ENCODE measurements at regions not wholly inside any gene's neighbourhood (a gene's known extent, or its start where the extent isn't known, plus 50 kb on each side); places are given as distances from the start of the nearest gene placed in this dataset.
"Not testable (repeated sequence)": the region's sequence is repeated elsewhere in the genome, so short reads cannot be mapped to it uniquely, and the experiment has no call there.

DNA sequence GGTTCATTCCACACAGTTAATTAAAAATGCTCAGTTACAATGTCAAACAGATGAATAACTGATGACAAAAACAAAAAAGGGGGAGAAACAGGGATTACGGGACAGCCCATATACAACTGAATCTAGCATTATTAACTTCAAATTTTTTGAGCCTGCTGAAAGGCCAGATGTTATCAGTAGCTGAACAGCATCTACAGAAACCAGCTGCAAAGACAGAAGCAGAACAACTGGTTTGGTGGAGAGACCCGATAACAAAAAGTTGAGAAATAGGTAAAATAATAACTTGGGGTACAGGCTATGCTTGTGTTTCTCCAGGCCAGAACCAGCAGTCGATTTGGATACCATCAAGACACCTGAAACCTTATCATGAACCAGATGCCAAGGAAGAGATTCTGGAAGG, 109.8 kb downstream of the SEPTIN7 start:
- not testable (repeated sequence) for DNase-seq

DNA sequence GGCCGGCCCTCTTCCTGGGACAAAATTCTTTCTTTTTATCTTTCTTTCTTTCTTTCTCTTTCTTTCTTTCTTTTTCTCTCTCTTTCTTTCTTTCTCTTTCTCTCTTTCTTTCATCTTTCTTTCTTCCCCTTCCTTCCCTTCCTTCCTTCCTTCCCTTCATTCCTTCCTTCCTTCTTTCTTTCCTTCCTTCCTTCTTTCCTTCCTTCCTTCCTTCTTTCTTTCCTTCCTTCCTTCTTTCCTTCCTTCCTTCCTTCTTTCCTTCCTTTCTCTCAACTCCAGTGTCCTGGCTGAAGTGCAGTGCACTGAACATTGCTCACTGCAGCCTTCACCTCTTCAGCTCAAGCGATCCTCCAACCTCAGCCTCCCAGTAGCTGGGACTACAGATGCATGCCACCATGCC, 112.5 kb downstream of the SEPTIN7 start:
- DNase-seq = not testable (repeated sequence)

DNA sequence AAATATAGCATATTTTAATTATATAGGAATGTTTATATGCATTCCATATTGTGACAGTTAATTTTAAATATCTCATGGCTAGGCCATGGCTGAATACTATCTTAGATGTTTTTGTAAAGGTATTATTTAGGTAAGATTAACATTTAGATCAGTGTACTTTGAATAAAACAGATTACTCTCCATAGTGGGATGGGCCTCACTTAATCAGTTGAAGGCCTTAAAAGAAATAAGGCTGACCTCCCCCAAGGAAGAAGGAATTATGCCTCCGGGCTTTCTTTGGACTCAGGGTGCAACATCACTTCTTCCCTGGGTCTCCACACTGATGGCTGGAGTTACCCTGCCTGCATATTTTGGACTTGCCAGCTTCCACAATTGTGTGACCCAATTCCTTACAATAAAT, 113.4 kb downstream of the SEPTIN7 start:
- not testable (repeated sequence) for DNase-seq

DNA sequence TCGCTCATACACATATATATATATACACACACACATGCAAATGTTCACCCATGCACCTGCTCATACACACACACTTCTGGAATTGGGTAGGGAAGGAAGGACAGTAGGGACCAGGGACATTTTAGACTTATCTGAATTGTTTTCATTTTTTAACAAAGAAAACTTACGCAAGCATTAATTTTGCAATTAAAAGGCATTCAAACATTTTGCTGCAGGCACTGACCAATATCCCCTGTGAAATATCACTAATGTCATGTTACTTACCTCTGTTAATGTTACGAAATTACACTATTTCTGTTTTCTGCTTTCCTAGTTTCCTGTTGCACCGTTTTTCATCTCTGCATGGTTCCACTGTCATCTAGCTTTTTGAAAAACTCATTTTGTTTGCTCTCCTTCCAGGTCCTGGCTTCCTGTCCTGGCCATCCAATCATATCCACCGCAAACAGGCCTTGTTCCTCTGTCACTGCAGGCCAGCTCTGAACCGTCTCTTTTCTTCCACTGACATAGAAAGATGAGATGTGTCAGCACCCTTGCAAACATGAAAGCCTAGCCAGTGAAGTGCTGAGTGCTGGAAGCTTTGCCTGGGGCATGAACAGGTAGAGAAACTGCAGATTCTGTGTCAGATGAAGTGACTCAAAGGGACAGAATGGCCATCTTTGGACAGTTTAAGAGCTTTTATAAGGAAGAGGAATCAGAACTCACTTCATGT, 114.5 kb downstream of the SEPTIN7 start:
- DNase-seq = not testable (repeated sequence)

DNA sequence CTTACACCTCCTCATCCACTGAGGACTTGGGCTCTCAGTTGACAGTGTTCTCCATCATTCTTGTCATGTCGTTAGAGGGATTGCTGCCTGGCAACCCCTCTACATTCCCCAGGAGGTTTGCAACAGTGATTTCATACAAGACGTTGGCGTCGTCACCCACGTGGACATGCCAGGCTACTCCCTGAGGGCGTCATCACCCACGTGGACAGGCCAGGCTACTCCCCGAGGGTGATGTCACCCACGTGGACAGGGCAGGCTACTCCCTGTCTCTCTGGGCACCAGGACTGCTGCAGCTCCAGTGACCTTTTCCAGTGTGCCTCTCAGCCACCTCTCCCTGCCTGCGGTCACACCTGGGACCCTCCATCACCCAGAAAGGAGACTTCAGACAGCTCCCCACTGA, 117.4 kb downstream of the SEPTIN7 start:
- DNase-seq = not testable (repeated sequence)

DNA sequence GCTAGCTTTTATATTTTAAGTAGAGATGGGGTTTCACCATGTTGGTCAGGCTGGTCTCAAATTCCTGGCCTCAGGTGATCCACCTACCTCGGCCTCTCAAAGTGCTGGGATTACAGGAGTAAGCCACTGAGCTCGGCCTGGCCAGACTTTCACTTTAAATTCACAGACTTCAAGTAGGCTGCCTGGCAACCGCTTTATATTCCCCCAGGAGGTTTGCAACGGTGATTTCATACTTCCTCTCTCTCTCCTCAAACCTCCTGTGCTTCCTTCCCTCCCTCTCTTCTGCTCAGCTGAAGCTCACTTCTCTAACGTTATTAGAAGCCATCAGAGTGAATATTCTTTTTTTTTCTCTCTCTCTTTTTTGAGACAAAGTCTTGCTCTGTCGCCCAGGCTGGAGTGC, 118.8 kb downstream of the SEPTIN7 start:
- not testable (repeated sequence) for DNase-seq

- not testable (repeated sequence) for DNase-seq
Measured at GRCh38 chr7:35921338-35921737, 120.5 kb downstream of the SEPTIN7 start.

DNA sequence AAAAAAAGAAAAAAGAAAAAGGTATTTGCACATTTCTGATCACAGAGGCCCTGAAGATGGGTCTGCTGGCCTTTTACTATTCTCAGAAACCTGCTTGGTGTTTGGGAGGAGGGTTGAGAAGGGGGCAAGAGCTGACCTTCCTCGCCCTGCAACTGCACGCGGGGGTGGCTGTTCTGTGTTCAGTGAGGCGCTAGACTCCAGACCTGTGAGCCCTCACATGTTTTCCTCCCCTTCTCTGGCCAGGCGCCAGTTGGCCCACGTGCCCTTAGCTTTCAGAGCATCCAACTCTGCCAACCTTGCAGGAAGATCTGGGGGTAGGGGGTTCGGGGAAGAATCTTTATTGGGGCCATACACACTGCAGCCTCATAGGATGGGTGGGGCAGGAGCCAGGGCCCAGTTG, 123.8 kb downstream of the SEPTIN7 start:
- DNase-seq = not testable (repeated sequence)

DNA sequence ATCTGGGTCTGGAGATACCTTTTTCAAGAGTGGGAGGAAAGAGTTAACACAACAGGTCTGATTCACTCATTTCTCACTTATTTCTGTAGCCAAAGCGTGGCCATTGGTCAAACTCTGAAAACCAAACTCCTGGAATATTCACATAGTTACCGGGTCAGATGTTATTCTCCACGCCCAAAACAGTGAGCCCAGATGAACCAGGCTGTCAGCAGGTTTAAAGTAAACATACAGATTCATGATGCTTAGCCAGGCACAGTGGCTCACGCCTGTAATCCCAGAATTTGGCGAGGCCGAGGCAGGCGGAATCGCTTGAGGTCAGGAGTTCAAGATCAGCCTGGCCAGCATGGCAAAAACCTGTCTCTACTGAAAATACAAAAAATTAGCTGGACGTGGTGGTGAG, 126.1 kb downstream of the SEPTIN7 start:
- DNase-seq = not testable (repeated sequence)

DNA sequence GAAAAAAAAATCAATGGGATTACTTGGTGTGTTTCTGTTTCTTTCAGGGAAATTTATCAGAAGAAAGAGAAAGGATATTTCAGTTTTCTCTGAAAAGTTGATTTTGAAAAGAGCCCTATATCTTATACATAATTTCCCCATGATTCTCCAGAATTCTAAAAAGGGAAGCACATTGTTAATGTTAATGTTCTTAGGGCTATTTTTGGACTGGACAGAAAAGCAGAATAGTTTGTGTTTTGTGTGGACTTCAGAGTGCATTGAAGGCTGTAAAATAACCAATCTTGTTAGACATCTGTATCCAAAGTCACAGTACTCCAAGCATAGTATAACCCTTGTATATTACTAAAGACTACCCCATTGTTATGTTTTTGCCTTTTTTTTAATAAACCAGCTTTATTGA, 130.3 kb downstream of the SEPTIN7 start:
- DNase-seq = not testable (repeated sequence)

DNA sequence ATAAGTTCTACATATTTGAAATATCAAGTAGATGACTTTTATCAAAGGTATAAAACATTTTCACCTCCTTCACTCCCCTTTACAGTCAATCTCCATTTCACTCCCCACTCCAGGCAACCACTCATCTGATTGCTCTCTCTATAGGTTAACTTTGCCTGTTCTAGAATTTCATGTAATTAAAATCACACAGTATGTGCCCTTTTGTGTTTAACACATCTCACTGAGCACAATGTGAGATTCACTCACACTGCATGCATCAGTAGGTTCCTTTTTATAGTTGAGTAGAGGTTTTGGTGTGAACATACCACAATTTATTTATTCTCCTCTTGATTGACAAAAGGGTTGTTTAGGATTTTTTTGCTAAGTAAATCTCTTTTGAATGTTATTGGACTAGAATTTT, 130.7 kb downstream of the SEPTIN7 start:
- not testable (repeated sequence) for DNase-seq

- not testable (repeated sequence) for DNase-seq
Measured at GRCh38 chr7:35940695-35941094, 139.8 kb downstream of the SEPTIN7 start.

- DNase-seq = not testable (repeated sequence)
Measured at GRCh38 chr7:35945621-35946020, 144.8 kb downstream of the SEPTIN7 start.

- not testable (repeated sequence) for DNase-seq
Measured at GRCh38 chr7:35955735-35956134, 154.9 kb downstream of the SEPTIN7 start.

- not testable (repeated sequence) for DNase-seq
Measured at GRCh38 chr7:35956988-35957387, 156.1 kb downstream of the SEPTIN7 start.

DNA sequence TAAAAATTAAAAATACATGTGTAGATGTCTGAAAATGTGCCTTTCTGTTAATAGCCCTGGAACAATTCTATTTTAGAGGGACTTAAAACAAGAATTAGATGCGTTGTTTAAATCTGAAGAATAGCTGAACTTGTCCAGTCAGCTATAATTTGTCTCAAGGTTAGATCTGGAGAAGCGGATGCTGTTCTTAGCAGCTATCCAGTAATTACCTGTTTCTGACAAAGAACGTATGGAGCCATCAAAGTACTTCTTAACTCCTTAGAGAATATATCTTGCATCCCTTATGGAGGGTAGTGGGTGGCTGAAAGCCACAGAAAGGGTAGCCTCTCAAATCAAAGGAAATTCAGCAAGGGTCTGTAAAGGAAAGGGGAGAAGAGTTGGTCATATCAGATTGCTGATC, 160.4 kb downstream of the SEPTIN7 start:
- not testable (repeated sequence) for DNase-seq

DNA sequence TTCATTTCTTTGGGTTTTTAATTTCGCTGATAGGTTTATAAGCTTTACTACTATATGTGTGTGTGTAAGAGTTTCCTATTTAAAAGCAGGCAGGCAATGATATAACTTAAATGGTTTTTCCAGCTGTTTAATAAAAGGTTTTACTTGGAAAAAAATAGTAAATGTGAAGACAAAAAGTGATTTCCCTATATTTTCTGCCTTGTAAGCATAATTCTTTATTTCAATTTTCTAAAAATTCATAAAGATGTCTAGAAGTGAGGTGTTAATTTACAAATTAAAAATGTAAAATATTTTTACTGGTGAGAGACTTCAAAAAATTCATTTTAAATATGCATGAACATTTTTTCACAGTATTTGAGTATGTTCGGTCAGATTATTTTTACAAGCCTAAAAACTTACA, 161.8 kb downstream of the SEPTIN7 start:
- not testable (repeated sequence) for DNase-seq

DNA sequence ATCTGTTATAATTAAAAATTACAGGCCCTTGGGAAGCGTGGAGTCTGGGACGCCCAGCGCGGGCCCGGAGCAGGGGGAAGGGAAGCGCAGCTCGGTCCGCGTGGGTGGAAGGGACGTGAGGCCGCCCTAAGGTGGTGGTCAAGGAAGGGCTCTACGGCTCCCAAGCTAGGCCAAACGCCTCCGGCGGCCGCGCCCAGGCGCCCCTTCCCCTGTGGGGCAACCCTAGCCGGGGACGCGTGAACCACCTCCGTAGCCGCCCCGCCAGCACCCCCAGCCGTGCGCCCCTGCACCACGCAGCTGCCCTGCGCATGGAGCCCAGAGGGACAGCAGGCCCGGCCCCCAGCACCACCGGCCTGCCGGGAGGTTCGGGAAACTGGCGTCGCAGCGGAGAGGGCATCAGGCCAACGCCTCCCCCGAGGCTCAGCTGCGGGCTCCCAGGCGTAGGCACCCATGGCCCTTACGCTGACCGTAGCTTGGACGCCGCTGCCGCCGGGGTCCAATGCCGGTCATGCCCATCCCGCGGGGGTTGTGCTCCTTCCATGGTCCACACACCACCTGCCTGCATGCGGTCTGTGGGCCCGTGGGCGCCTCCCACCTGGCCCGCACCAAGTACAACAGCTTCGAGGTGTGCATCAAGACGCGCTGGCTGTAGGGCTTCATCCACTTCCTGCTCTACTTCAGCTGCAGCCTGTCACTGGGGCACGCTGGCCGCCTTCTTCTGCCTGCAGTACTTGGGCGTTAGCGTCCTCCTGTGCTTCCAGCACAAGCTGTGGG, 166.7 kb downstream of the SEPTIN7 start:
- DNase-seq = no peak

DNA sequence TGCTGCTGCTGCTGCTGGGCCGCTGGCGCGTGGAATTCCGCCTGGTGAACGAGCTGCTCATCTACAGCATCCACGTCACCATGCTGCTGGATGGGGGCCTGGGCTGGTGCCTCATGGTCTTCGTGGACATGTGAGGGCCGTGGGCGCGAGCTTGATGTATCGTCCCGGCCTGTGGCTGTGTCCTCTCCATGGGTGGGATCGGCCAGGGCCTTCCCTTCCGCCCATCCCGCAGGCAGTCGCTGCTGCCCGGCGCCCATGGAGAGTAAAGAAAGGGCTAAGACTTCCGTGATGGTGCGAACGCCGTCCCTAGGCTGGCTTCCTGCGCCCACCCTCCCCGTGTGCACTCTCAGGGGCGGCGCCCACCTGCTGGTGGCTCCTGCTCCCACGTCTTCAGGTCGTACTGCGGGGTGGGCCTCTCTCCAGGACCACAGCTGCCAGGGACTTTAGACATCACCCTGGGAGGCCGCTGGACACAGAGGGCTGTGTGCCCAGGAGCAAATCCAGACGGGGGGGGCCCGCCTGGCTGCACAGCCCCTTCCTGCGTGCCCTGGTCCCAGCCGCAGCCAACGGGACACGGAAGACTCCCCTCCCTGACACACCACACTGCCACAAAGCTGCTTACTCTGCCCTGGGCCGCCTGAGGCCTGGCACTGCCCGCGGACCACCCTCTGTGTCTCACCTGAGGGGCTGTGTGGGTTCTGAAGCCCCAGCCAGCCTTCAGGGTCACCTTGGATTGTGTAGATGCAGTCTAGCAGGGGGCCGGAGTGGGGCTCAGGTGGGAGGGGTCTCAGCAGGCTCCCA, 167.5 kb downstream of the SEPTIN7 start:
- no peak for DNase-seq

DNA sequence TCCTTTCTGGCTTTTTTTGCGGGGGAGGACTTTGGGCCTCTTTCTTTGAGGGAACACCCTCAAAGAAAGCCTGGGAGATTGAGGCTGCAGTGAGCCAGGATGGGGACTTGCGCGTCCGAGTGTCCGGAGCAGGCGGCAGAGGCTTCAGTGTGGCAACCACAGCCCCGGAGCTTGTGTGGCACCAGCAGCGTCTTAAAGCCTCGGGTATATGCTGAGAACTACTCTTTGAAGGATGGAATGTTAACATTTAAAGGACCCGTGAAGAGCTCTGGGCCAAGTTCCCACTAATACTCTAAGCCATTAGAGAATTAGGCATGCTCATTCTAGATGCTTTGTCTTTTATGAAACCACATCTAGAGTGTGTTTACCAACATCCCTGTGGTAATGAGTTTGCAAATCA, 168.2 kb downstream of the SEPTIN7 start:
- DNase-seq = no peak

DNA sequence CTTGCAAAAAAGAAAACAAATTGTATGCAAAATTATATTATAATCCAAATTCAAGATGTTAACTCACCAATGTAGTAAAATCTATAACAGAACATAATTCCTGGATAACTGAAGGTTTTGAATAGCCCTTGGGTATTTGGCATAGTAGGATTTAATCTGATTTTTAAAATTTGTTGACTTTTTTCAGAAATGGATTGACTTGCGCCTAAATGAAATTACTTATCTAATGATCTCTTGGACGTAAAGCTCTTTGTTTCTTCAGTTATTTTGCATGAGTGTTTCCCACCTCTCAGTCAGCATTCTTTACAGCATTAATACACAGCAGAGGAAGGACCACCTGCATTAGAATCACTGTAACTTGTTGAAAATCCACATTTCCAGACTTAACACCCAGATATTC, 169.6 kb downstream of the SEPTIN7 start:
- no peak for DNase-seq

DNA sequence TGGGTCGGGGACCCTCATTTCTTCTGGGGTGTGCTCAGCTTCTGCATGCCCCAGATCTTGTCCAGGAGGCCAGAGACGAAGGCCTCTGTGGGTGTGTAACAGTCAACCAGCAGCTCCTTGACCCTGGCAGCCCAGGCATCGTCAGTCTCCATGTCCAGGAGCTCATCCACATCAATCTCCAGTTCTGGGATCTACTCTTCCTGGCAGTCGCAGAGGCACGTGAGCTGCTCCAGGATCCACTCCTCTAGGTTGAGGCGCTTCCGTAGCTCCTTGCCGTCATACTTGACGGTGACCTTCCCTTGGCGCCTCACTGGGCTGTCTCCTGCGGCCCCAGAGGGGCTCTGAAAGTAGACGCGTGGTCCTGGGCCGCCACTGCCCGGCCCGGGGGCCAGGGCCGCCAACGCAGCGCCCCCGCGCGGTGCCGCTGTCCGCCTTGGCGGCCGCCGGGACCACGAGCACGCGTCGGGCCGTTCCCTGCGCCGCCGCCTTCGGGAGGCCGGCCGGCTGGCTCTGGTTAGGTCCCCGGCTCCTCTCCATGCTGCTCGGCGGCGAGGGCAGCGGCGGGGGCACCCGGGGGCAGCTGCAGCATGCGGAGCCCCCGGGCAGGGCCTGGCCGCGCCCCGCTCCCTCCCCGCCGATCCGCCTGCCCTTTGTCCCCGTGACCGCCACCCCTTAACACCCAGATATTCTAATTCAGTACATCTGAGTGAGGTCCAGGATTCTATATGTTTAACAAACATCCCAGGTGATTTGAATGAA, 170.5 kb downstream of the SEPTIN7 start:
- DNase-seq = no peak
